ENCODE measurements at regions not wholly inside any gene's neighbourhood (a gene's known extent, or its start where the extent isn't known, plus 50 kb on each side); places are given as distances from the start of the nearest gene placed in this dataset.
"Not testable (repeated sequence)": the region's sequence is repeated elsewhere in the genome, so short reads cannot be mapped to it uniquely, and the experiment has no call there.

DNA sequence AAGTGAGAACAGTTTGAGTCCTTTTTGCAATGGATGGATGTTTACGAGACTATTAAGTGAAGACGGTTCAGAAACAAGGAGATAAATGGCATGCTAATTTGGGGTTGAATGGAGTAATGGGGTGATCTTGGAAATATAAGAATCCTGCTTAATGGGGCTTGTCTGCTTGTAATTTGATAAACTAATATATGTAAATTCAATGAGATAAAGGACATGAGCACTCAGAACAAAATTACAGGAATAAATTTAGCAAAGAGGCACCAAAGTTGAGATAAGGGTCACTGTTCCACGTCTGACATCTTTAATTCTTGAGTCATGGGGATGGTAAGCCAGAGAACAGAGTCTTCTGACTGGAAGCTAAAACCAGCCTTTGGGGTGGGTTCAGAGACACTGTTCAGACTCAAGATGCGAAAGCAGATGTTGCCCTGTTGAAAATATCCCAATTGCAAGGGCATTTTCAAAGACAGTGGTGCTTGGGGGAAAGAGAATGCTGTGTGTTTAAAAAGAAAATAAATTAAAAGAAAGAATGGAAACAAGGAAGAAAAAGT is 67.8 kb upstream of the CHRNB4 start:
- DNase-seq, result no peak

DNA sequence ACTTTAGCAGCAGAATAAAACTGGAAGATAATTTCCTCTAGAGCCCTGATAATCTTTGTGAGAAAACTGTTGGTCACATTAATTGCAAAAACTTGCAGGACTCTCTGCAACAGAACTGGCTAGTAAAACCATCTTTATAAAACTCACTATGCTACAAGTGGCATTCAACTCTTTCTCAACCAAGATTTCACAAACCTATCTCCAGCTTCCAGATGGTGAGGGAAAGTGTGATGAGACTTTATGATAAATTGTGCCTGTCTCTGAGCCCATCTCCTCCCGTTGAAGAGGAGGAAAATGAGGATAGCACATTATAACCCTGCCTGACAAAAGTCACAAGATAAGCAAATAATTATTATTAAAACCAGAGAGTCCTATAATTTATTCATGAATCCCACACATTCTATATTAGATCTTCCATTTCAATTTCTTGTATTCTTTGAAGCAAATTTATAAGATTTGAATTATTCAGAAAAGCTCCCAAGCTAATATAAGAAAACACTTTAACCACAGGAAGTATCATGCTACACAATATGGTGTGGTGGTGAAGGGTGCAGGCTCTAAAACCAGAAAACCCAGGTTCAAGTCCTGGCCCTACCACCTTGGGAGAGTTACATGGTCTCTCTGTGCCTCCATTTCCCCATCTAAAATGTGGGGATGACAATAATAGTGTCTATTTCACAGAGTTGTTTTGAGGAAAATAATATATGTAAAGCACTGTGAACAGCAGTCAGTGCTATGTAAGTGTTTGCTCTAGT is 65.6 kb upstream of the CHRNB4 start:
- DNase-seq, result peak; percentile 52

- DNase-seq, result not testable (repeated sequence)
Observed at GRCh38 chr15:78703334-78704056, 62.5 kb upstream of the CHRNB4 start.

DNA sequence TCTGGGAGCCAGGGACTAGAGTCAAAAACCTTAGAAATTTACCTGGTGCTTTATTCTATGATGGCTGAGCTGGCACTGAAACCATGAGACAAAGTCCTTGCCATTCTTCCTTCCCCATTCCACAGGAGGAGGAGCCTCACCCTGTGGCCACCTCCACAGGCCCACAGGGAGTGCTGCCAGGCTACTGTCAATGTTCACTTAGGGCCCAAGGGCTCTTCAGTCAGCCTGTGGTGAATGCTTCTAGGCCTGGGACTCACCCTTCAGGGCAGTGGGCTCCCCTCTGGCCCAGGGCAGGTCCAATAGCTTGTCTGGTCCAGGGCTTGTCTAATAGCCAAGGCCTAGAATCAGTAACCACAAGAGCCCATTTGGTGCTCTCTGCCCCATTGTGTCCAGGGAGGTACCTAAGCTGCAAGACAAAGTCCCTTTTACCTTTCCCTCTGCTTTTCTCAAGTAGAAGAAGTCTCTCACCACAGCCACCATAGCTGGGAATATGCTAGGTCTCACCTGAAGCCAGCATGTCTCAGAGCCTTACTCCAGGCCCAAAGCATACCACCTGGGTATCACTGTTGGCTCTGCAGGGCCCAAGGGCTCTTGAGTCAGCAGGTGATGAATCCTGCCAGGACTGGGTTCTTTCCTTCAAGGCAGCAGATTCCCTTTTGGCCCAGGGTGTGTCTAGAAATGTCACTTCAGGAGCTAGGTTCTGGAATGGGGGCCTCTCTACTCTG is 61.8 kb upstream of the CHRNB4 start:
- DNase-seq, result no peak

DNA sequence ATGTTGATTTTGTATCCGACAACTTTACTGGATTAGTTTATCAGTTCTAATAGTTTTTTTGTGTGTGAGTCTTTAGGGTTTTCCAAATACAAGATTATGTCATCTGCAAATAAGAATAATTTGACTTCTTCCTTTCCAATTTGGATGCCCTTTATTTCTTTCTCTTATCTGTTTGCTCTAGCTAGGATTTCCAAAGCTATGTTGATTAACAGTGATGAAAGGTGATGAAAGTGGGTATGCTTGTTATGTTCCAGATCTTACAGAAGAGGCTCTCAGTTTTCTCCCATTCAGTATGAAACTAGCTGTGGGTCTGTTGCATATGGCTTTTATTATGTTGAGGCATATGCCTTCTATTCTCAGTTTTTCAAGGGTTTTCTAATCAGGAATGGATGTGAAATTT is 56.4 kb upstream of the CHRNB4 start:
- no peak for DNase-seq

DNA sequence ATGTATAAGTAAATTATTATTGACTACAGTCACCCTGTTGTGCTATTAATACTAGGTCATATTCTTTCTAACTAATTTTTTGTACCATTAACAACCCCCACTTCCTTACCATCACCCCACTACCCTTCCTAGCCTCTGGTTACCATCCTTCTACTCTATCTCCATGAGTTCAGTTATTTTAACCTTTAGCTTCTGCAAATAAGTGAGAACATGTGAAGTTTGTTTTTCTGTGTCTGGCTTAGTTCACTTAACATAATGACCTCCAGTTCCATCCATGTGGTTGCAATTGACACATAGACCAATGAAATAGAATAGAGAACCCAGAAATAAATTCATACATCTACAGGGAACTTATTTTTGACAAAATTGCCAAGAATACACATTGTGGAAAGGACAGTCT is 55.4 kb upstream of the CHRNB4 start:
- DNase-seq, result no peak

DNA sequence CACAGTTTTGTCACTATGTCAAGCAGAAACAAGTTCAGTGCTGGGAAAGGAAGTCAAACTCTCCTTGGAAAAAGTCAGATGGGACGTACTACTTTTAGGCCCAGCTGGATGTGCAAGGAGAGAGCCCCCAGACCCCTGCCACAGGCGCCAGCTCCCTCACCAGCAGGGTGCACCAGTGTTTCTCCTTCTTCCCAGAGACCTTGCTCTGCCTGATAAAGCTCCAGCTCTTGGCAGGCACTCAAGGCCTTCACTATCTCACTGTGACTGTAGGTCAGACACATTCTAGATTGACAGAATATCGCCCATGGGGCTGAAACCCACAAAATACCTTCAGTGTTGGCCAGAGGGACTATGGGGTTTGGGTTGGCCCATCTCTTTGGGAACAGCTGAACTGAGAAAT is 54.8 kb upstream of the CHRNB4 start:
- DNase-seq, result peak; percentile 86

GRCh38 chr15:78695046-78695671 is 54.1 kb upstream of the CHRNB4 start:
- DNase-seq, result peak; percentile 18

GRCh38 chr15:78691851-78692421 is 50.9 kb upstream of the CHRNB4 start:
- no peak for DNase-seq

- no peak for DNase-seq
Observed at GRCh38 chr15:78691167-78691850, 50.3 kb upstream of the CHRNB4 start.
